ENCODE measurements at regions not wholly inside any gene's neighbourhood (a gene's known extent, or its start where the extent isn't known, plus 50 kb on each side); places are given as distances from the start of the nearest gene placed in this dataset.

DNA sequence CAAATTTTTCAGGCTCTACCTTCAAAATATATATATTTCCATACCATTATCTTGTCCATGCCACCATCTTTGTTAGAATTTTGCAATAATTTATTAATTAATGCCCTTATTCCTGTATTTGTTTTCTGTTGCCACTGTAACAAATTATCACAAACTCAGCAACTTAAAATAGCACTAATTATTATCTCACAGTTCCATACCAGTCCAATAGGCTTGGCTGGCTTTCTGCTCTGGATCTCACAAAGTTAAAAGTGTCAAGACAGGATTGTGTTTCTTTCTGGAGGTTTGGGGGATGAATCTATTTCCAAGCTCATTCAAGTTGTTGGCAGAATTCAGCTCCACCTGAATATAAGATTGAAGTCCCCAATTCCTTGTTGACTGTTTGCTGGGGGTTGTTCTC, 58.6 kb upstream of the SLC38A4 start:
- DNase-seq, result no peak

DNA sequence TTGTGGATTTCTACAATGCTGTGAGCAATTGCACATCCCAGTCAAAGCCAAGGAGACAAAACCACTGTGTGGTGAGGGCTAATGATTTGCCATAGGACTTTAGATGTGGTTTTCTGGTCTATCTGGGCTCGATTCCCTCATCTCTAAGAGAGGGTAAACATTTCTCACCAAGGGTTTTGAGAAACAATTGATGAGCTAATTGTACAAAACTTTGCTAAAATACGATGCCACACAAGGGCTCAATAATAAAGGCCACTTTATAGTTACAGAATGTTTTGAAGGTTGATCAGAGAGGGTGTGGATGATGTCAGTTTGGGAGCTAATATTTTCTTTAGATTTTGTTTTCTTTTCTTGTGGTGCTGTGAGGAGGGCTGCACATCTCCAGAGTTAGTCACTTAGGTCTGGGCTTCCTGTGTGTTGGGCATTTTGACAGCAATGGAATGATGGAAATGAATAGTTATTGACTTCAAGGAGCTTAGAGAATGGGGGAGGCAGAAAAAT, 60.8 kb upstream of the SLC38A4 start:
- DNase-seq, result no peak

DNA sequence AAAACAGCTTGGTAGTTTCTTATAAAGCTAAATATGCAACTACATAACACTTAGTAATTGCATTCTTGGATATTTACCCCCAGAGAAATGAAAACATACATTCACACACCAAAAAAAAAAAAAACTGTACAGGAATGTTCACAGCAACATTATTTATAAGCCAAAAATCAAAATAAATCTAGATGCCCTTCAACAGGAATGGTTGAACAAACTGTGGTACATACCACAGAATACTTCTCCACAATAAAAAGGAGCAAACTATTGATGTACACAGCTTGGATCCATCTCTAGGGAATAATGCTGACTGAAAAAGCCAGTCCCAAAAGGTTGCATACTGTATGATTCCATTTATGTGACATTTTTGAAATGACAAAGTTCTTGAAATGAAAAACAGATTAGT, 62.1 kb upstream of the SLC38A4 start:
- DNase-seq, result no peak

DNA sequence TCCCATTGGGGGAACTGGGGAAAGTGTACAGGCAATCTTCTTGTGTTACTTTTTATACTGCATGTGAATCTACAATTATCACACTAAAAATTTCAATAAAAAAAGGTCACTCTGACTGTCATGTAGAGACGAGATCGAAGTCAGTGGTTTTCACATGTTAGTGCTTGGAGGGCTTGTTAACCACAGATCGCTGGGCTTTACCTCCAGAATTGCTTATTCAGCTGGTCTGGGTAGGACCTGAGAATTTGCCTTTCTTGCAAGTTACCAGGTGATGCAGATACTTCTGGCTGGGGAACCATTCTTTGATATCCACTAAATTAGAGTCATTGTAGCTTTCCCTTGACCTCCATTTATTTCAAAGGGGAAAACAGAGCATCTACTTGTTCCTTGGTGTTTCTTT, 62.8 kb upstream of the SLC38A4 start:
- DNase-seq, result no peak

DNA sequence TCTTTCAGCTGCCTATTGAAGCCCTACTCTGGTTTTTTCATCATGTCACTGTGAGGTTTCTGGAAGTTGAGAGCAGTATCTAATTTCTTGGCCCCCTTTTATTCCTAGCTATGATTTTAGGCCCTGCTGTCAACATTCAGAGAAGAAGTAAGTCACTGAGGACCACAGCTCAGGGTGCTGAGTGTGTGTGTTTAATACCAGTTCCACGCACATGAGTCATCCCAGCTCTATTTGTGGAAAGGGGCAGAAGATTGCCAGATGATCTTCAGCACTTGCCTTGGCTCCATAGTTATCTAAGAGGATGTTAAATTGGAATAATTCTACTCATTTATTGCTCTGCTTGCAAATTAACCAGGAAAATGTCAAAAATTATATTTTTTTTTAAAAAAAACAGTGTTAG, 65.5 kb upstream of the SLC38A4 start:
- DNase-seq, result no peak

DNA sequence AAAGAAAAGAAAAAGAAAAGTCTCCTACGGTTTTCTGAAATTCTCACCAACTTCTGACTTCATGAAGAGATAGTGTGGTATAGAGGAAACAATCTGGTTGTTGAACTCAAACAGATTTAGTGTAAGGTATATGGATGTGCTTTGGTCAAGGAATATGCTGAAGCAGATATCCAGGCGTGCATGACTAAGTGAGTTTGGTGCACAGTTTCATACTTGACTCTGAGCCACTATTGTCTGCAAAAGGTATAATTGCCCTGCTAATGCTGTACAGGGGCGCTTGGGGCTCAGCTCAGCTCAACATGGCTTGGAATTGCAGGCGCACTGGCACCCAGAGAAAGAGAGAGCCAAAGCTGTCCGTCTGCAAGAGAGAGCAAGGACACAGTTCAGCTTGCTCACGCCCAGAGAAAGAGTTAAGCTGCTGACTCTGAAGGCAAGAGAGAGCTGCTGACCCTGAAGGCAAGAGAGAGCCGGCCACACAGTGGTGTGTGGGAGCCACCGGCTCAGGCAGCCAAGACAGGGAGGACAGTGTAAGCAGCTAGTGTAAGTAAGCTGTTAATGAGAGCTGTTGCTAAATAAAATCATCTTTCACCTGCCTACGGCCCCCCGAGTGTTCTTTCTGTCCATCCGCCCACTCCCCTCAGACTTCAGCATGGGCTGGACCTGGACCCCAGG, 66.4 kb upstream of the SLC38A4 start:
- no peak for DNase-seq

DNA sequence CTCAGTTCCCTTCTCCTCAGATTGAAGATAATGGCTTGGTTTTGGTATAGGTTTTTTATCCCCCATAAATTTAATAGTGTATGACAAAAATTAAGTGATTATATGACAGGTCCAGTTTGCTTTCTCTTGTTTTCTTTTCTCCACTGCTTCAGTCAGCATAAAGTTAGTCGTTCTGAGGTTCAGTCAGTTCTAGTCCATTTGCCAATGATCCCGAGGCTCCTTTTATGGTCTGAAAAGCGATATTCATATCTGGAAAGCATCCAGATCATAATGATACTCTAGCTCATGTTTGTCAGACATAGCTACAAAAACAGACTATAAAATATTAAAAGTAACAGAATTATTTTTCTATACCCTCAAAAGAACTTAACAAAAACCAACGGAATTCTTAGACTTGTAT, 67.1 kb upstream of the SLC38A4 start:
- DNase-seq, result no peak

DNA sequence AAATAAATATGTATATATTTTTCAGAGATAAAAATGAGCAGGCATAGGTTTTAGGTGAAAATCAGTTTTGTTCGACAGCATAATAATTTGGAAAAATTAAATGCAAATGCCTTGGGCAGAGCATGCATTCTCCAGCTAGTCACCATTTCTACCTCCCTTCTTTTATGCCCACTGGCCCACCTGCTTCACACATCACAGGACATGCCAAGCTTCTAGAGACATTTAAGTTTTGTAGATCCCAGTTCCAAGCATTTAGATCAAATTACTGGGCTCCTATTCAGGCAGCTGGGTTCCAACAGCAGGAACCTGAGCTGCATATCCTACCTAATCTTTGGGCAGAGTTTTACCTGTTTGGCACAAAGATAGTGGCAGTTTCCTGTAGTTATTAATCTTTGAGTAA, 67.6 kb upstream of the SLC38A4 start:
- no peak for DNase-seq

DNA sequence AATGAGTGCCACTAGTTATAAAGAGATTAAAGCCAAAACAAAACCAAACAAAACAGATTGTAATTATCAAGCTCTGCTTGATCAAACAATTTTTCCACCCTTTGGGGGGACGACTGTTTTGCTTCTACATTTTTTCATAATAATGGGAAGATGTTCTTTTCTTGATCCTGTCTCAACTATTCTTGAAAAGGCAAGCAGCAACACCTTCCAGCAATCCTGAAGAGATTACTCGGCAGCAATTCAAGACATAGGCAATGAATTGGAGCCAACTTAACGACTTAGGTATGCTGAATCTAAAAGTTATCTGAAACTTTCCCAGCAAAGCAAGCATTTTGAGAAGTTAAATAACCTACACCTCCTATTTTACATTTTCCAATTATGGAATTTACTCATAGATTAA, 69.9 kb upstream of the SLC38A4 start:
- DNase-seq, result no peak

DNA sequence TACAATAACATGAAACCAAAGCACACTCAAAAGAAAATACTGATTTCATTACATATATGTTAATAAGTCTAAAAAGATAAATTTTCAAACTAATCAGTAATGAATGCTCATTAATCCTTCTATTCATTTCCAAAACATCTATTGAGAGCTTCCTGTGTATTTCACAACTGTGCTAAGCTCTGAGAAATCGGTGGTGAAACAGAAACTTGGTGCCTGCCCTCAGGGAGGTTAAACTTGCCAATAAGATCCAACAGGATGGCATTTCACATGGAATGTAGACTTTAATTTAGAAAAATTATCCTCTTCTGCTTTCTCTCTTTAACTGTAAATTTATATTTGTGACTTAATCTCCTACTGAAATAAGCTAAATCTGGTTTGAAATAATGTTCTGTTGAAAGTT, 70.9 kb upstream of the SLC38A4 start:
- DNase-seq, result no peak

DNA sequence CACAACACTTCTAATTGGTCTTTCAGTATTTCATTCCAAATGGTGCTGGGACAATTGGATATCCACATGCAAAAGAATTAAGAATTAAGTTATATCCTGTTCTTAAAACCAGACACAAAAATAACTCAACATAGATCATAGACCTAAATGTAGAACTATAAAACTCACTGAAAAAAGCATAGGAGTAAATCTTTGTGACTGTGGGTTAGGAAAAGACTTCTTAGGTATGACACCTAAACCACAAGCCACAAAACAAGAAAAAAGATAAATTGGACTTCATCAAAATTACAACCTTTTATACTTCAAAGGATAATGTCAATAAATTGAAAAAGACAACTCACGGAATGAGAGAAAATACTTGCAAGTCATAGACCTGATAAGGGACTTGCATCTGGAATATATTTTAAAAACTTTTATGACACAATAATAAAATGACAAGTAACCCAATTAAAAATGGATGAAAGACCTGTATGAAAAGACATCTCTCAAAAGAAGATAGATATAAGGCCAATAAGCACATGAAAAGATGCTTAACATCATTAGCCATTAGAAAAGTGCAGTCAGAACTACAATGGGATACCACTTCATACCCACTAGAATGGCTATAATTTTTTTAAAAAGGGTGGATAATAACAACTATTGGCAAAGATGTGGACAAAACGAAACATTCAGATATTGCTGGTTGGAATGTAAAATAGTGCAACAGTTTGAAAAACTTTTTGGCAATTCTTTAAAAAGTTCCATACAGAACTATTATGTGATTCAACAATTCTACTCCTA, 72.5 kb upstream of the SLC38A4 start:
- DNase-seq, result no peak

DNA sequence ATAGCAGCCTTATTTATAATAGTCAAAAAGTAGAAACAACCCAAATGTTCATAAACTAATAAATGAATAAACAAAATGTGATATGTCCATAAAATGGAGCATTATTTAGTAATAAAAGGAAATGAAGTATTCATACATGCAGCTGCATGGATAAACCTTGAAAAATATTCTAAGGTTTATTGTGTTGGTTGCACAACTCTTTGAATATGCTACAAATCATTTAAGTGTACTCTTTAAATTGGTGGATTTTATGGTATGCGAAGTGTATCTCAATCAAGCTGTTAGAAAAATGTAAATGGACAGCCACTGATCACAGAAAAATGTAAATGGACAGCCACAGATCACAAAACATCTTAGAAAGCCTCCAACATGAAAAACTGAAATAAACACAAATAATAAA, 73.2 kb upstream of the SLC38A4 start:
- DNase-seq, result no peak

DNA sequence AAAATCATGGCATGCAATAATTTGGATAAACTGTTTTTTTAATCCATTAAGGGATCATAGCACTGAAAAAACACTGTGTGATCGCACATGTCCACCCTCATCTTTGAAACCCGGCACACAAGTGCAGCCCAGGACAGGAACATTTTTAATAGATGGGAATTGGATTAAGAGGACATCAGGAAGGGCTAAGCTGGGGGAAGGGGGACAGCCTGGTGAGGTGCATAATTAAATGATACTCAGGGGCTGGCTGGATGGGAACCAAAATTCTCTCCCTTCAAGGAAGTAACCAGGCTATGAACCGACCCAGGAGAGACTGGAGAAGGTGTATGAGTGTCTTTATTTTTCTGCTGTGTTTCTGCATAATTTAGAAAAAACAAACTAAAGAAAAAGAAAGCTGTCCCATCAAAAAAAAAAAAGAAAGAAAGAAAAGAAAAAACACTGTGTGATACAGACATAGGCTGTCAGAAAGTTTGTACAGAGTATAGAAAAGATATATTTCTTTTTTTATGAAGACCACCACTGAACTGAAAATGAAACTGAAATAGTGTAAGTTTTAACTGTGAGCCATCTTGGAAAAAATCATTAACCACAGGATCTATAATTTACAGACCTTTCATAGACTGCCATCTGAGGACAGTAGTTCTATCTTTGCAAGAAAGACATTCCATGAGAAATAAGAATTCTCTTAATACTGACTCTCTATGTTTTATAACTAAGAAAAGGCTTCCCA, 75.1 kb upstream of the SLC38A4 start:
- no peak for DNase-seq

DNA sequence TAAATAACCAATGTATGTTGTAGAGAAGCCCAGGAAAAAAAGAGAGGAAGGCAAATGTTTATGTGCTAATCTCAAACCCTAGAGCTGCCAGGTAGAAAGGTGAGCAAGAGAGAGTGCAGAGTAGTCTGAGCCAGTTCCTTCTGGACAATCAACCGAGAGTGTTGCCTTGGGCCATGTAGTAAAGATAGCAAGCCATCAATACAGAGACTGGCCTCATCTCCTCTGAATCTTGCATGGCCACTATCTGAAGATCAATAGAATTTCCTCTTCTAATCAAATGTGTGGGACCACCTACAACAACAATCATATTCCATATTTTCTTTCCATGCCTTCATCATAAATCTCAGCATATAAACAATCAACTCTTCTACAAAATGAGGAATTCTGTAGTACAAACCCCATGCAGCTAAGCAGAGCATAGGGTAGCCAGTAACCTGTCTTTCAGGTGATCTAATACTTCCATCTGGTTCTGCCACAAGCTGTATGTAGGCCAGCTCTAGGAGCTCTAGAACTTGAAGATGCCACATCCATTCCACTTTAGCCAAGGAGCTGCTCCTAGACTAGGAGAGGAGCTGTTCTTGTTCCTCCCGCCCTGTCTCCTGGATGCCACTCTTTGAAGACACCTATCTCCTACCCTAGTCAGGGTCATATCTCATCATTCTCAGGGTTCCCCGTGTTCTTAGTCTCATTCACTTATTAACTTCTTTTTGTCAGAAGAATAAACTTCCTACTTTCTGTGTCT, 75.8 kb upstream of the SLC38A4 start:
- no peak for DNase-seq

DNA sequence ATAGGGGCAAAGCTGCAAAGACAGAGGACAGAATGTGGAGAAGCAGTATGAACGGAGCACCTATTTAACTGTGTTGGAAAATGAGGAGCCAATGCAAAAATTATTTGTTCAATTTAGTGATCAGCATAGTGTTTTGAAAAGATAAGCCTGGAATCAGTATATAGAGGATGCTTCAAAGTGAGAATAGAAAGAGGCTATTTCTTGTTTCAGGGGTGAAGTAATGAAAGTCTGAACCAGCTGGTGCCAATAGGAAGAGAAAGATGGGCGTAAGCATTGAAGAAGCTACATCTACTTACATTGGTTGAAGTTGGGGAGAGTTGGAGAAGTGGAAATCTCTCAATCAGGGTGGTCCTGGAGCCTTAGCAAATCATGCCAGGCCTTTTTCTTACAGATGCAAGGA, 77.3 kb upstream of the SLC38A4 start:
- DNase-seq, result no peak

DNA sequence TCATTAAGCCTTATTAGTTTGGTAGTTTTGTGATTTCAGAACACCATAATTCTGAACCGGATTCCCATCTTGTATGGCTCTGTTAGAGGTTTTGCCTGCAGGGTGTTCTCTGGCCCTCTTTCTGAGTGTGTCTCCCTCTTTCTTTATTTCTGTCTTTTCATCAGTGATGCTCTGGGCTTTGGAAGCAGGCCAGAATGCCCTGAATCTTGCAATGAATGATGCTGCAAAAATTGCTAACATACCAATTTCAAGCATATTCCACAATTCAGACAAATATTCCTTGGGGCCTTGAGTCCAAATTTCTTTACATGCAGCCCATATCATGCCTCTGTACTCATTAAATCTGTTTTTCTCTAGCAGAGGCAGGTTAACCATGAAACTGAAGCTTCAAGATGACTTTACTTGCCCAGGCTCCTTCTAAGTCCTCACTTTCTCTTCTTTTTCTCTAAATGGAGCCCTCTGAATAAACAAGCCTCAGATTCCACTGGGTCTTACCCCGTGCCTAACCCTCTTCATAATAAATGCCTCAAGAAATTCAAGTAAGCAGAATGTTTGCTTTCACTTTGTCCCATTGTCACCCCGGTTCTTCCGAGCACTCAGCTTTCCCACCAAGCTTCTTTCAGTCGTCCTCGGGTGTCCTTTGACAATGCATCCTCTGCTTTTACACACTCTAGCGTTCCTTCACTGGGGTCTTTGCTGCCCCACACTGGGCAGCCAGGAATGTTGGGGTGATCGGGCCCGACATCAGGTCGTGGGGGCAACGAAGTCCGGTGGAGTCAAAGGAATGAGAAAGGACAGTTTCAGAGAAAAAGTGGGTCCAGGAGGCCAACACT, 78.8 kb upstream of the SLC38A4 start:
- no peak for DNase-seq

DNA sequence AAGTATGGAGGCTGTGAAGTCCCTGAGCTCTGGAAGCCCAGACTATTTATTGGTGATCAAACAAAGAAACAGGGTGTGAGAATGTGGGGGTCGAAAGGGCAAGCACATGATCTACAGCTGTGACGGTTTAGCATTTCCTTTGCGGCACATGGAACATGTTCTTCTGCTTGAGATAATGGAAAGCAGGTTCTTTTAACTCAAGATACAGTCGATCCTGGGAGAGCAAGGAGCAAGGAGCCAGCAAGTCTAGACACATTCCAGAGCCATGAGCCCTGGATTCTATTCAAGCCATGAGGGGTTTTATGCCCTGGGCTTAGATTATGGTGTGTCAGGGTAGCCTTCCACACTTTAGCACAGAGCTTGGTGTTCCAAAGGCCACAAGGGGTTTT, 79.4 kb upstream of the SLC38A4 start:
- DNase-seq, result peak; percentile 26

DNA sequence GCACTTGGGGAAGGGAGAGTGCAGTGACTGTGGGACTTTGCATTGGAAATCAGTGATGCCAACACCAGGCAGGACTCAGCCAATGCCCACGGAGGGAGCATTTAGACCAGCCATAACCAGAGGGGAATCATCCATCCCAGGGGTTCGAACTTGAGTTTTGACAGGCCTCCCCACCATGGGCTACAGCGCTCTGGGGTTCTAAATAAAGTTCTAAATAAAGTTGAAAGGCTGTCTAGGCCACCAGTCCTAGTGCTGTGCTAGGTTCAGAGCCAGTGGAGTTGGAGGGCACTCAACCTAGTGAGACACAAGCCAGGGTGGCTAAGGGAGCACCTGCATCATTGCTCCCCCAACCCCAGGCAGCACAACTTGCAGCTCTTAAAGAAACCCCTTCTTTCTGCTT, 82.0 kb upstream of the SLC38A4 start:
- DNase-seq, result no peak

DNA sequence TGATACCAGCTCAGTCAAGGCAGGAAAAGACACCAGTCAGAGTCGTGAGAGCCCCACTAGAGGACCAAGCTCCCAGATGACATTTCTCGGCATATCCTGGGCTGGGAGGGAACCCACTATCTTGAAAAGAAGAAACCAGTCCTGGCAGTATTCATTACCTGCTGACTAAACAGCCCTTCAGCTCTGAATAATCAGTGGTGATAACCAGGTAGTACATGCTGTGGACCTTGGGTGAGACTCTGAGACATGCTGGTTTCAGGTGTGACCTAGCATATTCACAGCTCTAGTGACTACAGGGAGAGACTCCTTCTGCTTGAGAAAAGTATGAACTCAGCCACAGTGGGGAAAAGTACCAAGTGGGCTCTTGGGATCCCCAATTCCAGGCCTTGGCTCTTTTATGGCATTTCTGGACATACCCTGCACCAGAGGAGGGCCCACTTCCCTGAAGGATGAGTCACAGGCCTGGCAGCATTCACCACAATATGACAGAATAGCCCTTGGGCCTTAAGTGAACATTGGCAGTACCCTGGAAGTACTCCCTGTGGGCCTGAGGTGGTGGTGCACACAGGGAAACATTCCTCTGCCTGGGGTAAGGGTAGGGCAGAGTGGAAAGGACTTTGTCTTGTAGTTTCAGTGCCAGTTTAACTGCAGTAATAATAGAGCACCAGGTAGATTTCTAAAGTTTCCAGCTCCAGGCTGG, 82.6 kb upstream of the SLC38A4 start:
- DNase-seq, result no peak

DNA sequence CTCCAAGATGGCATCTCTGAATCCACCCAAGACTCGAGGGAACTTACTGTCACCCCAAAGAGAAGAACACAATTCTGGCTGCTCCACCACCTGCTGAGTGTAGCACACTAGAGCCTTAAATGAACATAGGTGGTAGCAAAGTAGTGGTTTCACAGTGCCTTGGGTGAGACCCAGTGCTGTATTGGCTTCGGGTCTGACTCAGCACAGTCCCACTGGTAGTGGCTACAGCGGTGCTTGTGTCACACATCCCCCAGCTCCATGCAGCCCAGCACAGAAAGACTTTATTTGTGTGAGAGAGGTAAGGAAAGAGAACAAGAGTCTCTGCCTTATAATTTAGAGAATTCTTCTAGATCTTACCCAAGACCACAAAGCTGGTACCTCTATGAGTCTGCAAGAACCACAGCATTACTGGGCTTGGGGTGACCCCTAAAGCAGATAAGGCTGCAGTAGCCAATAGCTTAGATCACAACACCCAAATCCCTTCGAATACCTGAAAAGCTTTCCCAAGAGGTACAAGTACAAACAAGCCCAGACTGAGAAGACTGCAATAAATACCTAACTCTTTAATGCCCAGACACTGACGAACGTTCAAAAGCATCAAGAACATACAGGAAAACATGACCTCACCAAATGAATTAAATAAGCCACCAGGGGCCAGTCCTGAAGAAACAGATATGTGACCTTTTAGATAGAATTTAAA, 83.3 kb upstream of the SLC38A4 start:
- no peak for DNase-seq

Data from skin of body (tissue), 1 donor.